Small intestine (tissue), 7 donors: ENCODE measurements at regions not wholly inside any gene's neighbourhood (a gene's known extent, or its start where the extent isn't known, plus 50 kb on each side); places are given as distances from the start of the nearest gene placed in this dataset.

ENCODE experiments used
- DNase-seq, 2 donors: peaks; one replicate each; pipeline versions ENCODE4 v3.0.0 to v3.0.0-alpha.2; 2013
- FAIRE-seq: peaks from 2 replicates; lab custom pipeline; 2012; peaks lifted over from hg19 to GRCh38; lab: Jason Lieb, UNC
- H3K27ac ChIP-seq, 3 donors: one replicate each; pipeline ENCODE4 v1.5.1; 2013; ENCODE audit warnings: low read length in 2 of 3, mild to moderate bottlenecking in 2 of 3, control low read depth in 1 of 3, inconsistent platforms in 1 of 3, low read depth in 1 of 3, moderate library complexity in 1 of 3
- H3K27me3 ChIP-seq, 3 donors: one replicate each; pipeline ENCODE4 v1.6.1; 2013; ENCODE audit warnings: low read length in 3 of 3, inconsistent platforms in 1 of 3; ENCODE audit not compliant: control insufficient read depth in 3 of 3, insufficient read depth in 3 of 3
- H3K36me3 ChIP-seq, 3 donors: one replicate each; pipeline ENCODE4 v1.6.1; 2013; ENCODE audit warnings: low read length in 3 of 3, inconsistent platforms in 1 of 3, low read depth in 1 of 3, mild to moderate bottlenecking in 1 of 3, moderate library complexity in 1 of 3; ENCODE audit not compliant: control insufficient read depth in 3 of 3, insufficient read depth in 2 of 3
- H3K4me1 ChIP-seq, 3 donors: one replicate each; pipeline ENCODE4 v1.6.1; 2013; ENCODE audit warnings: low read length in 2 of 3, inconsistent platforms in 1 of 3, low read depth in 1 of 3, mild to moderate bottlenecking in 1 of 3, moderate library complexity in 1 of 3; ENCODE audit not compliant: control insufficient read depth in 3 of 3, insufficient read depth in 2 of 3
- H3K4me3 ChIP-seq, 3 donors: one replicate each; pipeline ENCODE4 v1.5.1; 2013; ENCODE audit warnings: low read length in 3 of 3, control low read depth in 1 of 3, inconsistent platforms in 1 of 3, low read depth in 1 of 3, mild to moderate bottlenecking in 1 of 3, moderate library complexity in 1 of 3
- H3K9me3 ChIP-seq, 2 donors: one replicate each; pipeline ENCODE4 v1.6.1; 2013; ENCODE audit warnings: low read depth in 1 of 2, low read length in 1 of 2; ENCODE audit not compliant: control insufficient read depth in 2 of 2, insufficient read depth in 1 of 2
- WGBS, 3 donors: extraction: QIAGEN DNeasy Blood & Tissue Kit; methylation state at CpG; one replicate each; pipeline ENCODE4 v1.1.7; 2013; 5-methylcytosine and 5-hydroxymethylcytosine counted together
- donor health status: healthy with polysubstance abuse.
- donor health status: control.
- donor health status: control.
- donor health status: Bipolar disorder and iron deficiency.
- donor health status: healthy.

DNA sequence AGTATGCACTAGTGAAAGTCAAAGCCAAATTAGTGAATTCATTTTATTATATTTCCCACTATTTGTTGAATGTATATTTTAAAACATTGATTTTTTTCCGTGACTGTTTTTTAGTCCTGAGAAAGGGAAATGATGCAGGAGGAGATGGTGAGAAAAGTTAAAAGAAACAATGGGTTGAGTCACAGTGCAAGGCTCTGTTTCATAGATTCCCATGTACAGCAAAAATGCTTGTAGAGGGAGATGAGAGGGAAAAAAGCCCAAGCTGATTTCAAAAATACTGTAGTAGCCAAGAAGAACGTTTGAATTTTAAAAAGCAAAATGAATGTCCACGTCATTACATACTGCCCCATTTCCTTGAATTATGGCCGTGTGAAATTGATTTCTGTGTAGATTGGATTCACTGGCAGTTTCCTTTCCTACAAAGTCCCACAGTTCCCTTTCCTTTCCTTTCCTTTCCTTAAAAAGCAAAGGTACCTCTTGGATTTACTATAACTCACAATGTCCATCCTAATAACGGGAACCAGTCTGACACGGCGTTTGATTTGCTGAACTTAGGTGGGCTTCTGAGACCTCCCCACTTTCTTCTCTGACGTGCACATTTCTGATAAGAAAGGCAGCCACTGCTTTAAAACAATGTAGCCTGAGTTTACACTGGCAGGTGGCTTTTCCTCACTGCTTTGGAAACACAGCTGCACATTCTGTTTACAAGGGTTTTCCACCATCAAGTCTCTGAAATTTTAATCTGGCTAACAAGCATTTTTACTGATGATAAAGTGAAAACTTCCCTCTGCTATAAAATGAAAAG, 63.7 kb downstream of the SPCS3 start:
- H3K4me1 ChIP-seq, result no peaks in the 10 kb centered on the region
- H3K27me3 ChIP-seq, result no peaks in the 10 kb centered on the region
- no peak overlapping the region for H3K4me3 ChIP-seq
- no peaks in the 10 kb centered on the region for H3K36me3 ChIP-seq
- DNase-seq, result no peak
- FAIRE-seq, result no peak
- H3K27ac ChIP-seq, result no peak overlapping the region
- WGBS, 3 donors, result 27 to 32% (median 28%) methylated on average over 8 of the region's 8 CpGs
- H3K9me3 ChIP-seq, result no peaks in the 10 kb centered on the region

DNA sequence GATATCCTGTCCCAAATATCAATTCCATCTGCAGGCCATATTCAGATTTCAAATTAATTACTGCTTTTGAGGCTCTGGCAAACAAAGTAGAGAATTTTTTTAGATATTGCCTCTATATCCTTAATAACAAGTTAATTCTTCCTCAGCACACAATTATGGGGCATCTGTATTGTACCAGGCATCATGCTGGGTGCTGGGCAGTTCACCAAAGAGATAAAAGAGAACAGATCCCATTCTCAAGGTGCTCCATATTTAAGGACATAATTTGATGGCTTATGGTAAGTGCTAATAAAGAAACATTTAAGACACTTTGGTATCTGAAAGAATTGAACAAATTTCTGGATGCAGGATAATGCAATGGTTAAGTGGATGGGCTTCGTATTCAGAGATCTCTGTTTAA, 65.8 kb downstream of the SPCS3 start:
- DNase-seq (no peak), FAIRE-seq (no peak)
- Histone ChIP-seq H3K9me3 (no peaks in the 10 kb centered on the region), H3K27me3 (no peaks in the 10 kb centered on the region), H3K4me1 (no peaks in the 10 kb centered on the region), H3K27ac (no peak overlapping the region), H3K4me3 (no peak overlapping the region), H3K36me3 (no peaks in the 10 kb centered on the region)
- 84 to 92% (median 85%) methylated on average over 1 of the region's 1 CpG for WGBS, 3 donors

DNA sequence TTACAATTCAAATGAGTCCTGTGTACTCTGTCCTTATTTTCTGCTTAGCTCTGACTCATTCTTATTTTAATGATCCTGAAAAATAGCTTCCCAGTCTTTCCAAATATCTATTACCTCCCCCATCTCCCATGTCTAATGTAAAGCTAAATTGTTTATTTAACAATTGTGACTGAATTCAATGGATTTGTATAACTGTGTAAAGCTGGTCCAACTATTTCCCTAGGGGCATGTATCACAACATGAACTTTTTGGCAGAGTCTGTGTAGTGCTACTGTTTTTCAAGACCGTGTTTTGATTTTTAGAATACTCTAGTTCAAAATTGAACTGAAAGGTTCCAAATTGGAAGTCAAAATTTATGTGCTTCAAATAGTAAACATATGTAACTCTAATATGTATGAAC, 67.8 kb downstream of the SPCS3 start:
- DNase-seq (no peak), FAIRE-seq (no peak)
- no peak overlapping the region for H3K4me3 ChIP-seq
- no peak overlapping the region for H3K27ac ChIP-seq
- 69 to 94% (median 89%) methylated on average over 1 of the region's 1 CpG for WGBS, 3 donors
- H3K4me1 ChIP-seq, result no peaks in the 10 kb centered on the region
- H3K36me3 ChIP-seq, result no peaks in the 10 kb centered on the region
- H3K27me3 ChIP-seq, result no peaks in the 10 kb centered on the region
- no peaks in the 10 kb centered on the region for H3K9me3 ChIP-seq

DNA sequence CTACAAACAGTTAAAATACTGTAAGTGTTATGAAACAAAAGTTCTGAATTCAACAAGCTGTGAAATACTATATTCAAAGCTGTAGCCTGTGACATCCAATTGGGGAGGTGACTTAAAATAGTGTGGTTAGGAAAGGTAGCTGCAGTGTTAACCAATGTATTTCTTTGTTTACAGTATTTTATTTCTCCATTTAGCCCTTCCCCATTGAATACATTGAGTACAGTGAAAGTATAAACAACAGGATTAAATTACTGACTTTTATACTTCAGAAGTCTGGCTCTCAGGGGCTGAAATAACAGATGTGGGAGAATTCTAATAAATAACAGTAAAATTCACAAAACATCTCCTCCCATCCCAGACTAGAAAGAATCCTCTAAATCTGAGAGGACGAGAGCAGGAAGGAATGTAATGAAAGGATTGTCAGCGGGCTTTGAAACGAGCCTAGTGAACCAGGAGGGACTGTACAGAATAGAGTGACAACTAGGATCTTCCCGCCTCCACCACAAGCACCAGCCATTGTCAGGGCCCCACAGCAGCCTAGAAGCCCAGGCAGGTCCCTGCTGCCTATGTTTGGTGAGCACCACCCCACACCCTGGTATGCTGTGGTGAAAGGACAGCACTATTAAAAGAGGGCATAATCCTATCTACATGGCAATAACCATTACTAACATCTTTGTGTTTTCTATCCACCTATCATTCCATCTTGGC, 73.7 kb downstream of the SPCS3 start:
- Histone ChIP-seq H3K27ac (no peak overlapping the region), H3K36me3 (no peaks in the 10 kb centered on the region), H3K27me3 (no peaks in the 10 kb centered on the region), H3K4me1 (no peaks in the 10 kb centered on the region), H3K4me3 (no peak overlapping the region), H3K9me3 (no peaks in the 10 kb centered on the region)
- DNase-seq (no peak), FAIRE-seq (no peak)
- 46 to 54% (median 51%) methylated on average over 4 of the region's 4 CpGs for WGBS, 3 donors

DNA sequence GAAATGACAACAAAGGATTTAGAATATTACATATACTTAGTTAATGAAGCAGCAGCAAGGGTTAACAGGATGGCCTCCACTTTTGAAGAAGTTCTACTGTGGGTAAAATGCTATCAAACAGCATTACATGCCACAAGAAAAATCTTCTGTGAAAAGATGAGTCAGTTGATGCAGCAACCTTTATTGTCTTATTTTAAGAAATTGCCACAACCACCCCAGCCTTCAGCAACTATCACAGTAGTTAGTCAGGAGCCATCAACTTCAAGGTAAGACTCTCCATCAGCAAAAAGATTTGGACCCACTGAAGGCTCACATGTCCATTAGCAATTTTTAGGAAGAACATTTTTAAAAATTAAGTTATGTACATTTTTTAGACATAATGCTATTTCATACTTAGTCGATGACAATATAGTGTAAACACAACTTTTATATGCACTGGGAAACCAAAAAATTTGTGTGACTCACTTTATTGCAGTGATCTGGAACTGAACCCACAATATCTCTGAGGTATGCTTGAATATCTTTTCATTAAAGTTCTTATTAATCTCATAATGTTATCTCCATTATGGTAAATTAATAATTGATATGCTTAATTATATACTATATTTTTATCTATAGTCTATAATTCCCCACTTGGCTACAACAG, 81.2 kb downstream of the SPCS3 start:
- DNase-seq (no peak), FAIRE-seq (no peak)
- H3K4me3 ChIP-seq, result no peak overlapping the region
- WGBS, 3 donors, result 76 to 88% (median 86%) methylated on average over 1 of the region's 1 CpG
- H3K9me3 ChIP-seq, result no peaks in the 10 kb centered on the region
- no peaks in the 10 kb centered on the region for H3K4me1 ChIP-seq
- H3K27ac ChIP-seq, result no peak overlapping the region
- no peaks in the 10 kb centered on the region for H3K27me3 ChIP-seq
- no peaks in the 10 kb centered on the region for H3K36me3 ChIP-seq

DNA sequence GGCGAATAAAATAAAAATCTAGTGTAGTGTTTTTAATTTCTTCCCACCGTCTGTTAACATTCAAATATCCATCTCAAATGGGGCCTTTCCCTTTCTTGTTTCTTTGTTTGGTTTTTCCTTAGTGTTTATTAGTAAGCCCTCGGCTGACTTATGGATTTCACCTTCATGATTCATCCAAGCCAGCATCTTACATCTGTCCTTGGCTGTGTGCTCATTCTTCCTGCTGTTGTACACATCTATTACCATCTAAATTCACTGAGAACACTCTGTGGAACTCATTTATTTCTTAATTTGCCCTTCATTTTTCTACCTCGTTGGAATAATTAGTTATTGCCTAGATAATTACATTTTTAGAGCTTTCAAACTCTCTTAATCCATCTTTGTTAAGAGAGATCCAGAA, 84.9 kb downstream of the SPCS3 start:
- Histone ChIP-seq H3K9me3 (no peaks in the 10 kb centered on the region), H3K4me3 (no peak overlapping the region), H3K4me1 (no peaks in the 10 kb centered on the region), H3K36me3 (no peaks in the 10 kb centered on the region), H3K27ac (no peak overlapping the region), H3K27me3 (no peaks in the 10 kb centered on the region)
- FAIRE-seq (no peak), DNase-seq (no peak)
- 59 to 74% (median 60%) methylated on average over 4 of the region's 4 CpGs for WGBS, 3 donors

GRCh38 chr4:176406297-176406696, 86.5 kb downstream of the SPCS3 start:
- Histone ChIP-seq H3K27ac (no peak overlapping the region), H3K4me3 (no peak overlapping the region), H3K9me3 (no peaks in the 10 kb centered on the region), H3K4me1 (no peaks in the 10 kb centered on the region), H3K27me3 (no peaks in the 10 kb centered on the region), H3K36me3 (no peaks in the 10 kb centered on the region)
- FAIRE-seq, result no peak
- DNase-seq, result no peak
- whole genome bisulfite sequencing, 3 donors, result 79 to 85% (median 81%) methylated on average over 4 of the region's 4 CpGs

GRCh38 chr4:176406736-176407135, 87.0 kb downstream of the SPCS3 start:
- H3K4me3 ChIP-seq, result no peak overlapping the region
- no peaks in the 10 kb centered on the region for H3K36me3 ChIP-seq
- 77 to 84% (median 84%) methylated on average over 2 of the region's 2 CpGs for WGBS, 3 donors
- FAIRE-seq, result no peak
- H3K27ac ChIP-seq, result no peak overlapping the region
- no peaks in the 10 kb centered on the region for H3K9me3 ChIP-seq
- DNase-seq, result no peak
- no peaks in the 10 kb centered on the region for H3K27me3 ChIP-seq
- no peaks in the 10 kb centered on the region for H3K4me1 ChIP-seq
